CD14-positive monocyte (primary cell): ENCODE measurements at regions not wholly inside any gene's neighbourhood (a gene's known extent, or its start where the extent isn't known, plus 50 kb on each side); places are given as distances from the start of the nearest gene placed in this dataset.

ENCODE experiments used
- DNase-seq, 3 donors: peaks; one replicate each; pipeline ENCODE4 v3.0.0-alpha.2; 2011 to 2022
- H2AFZ ChIP-seq: 2 replicates; pipeline ENCODE4 v1.6.0; 2012; ENCODE audit warnings: mild to moderate bottlenecking, low read depth, low read length, inconsistent platforms; ENCODE audit not compliant: insufficient read depth, poor library complexity, severe bottlenecking
- H3K27ac ChIP-seq, 2 donors: 1 replicate in 1 of 2; 2 replicates in 1 of 2; pipeline ENCODE4 v1.5.1; 2012 to 2013; ENCODE audit warnings: low read length in 2 of 2, control low read depth in 1 of 2, inconsistent platforms in 1 of 2, low read depth in 1 of 2, mild to moderate bottlenecking in 1 of 2
- H3K27me3 ChIP-seq, 2 donors: one replicate each; pipeline versions ENCODE4 v1.6.0 to v1.6.1; 2011 to 2013; ENCODE audit warnings: low read length in 2 of 2; ENCODE audit not compliant: control insufficient read depth in 2 of 2, insufficient read depth in 2 of 2
- H3K36me3 ChIP-seq, 2 donors: replicated peaks in 1 of 2; 1 replicate in 1 of 2; 2 replicates in 1 of 2; pipeline versions ENCODE4 v1.5.1 to v1.6.1; 2012 to 2013; ENCODE audit warnings: low read length in 2 of 2, control low read depth in 1 of 2, inconsistent platforms in 1 of 2, mild to moderate bottlenecking in 1 of 2; ENCODE audit not compliant: insufficient read depth in 2 of 2, control insufficient read depth in 1 of 2
- H3K4me1 ChIP-seq, 2 donors: 1 replicate in 1 of 2; 2 replicates in 1 of 2; pipeline versions ENCODE4 v1.5.1 to v1.6.1; 2012 to 2013; ENCODE audit warnings: low read length in 2 of 2, control low read depth in 1 of 2, inconsistent platforms in 1 of 2, mild to moderate bottlenecking in 1 of 2, moderate library complexity in 1 of 2; ENCODE audit not compliant: insufficient read depth in 2 of 2, control insufficient read depth in 1 of 2
- H3K4me2 ChIP-seq: replicated peaks from 2 replicates; pipeline ENCODE3; 2012; ENCODE audit warnings: low read length, moderate library complexity, mild to moderate bottlenecking; ENCODE audit not compliant: poor library complexity, severe bottlenecking; ENCODE audit errors: extremely low read depth
- H3K4me3 ChIP-seq, 3 experiments: fragments of 200-600 bp in 1 of 3; sonication (generic) in 1 of 3; replicated peaks in 1 of 3; 1 replicate in 2 of 3; 2 replicates in 1 of 3; pipeline ENCODE4 v1.5.1; 2011 to 2013; ENCODE audit warnings: low read length in 3 of 3, mild to moderate bottlenecking in 3 of 3, control low read depth in 2 of 3, low read depth in 2 of 3, inconsistent platforms in 1 of 3, moderate library complexity in 1 of 3
- H3K79me2 ChIP-seq: 2 replicates; pipeline ENCODE4 v1.6.0; 2012; ENCODE audit warnings: mild to moderate bottlenecking, control low read depth, inconsistent platforms, low read length, moderate library complexity; ENCODE audit not compliant: insufficient read depth
- H3K9ac ChIP-seq: 2 replicates; pipeline ENCODE4 v1.6.0; 2017; ENCODE audit warnings: low read length, mild to moderate bottlenecking; ENCODE audit not compliant: insufficient read depth, poor library complexity, severe bottlenecking
- H3K9me3 ChIP-seq, 2 donors: replicated peaks in 1 of 2; 1 replicate in 1 of 2; 2 replicates in 1 of 2; pipeline versions ENCODE4 v1.5.1 to v1.6.1; 2012 to 2013; ENCODE audit warnings: low read length in 2 of 2, control low read depth in 1 of 2; ENCODE audit not compliant: control insufficient read depth in 1 of 2, insufficient read depth in 1 of 2
- H4K20me1 ChIP-seq: 2 replicates; pipeline ENCODE4 v1.6.0; 2012; ENCODE audit warnings: mild to moderate bottlenecking, low read length, control low read depth, moderate library complexity; ENCODE audit not compliant: insufficient read depth
- H3K27ac Mint-ChIP-seq, 7 donors: one replicate each; pipeline ENCODE4 v1.8.0; 2020; ENCODE audit warnings: mild to moderate bottlenecking in 7 of 7, mixed read lengths in 7 of 7, moderate library complexity in 6 of 7, inconsistent platforms in 2 of 7
- H3K27me3 Mint-ChIP-seq, 3 donors: one replicate each; pipeline ENCODE4 v1.8.0; 2021 to 2022; ENCODE audit warnings: low read depth in 3 of 3, mild to moderate bottlenecking in 3 of 3, mixed read lengths in 3 of 3, moderate library complexity in 3 of 3, inconsistent platforms in 1 of 3
- H3K36me3 Mint-ChIP-seq, 2 donors: one replicate each; pipeline ENCODE4 v1.8.0; 2020; ENCODE audit warnings: mixed read lengths in 2 of 2, inconsistent platforms in 1 of 2, mild to moderate bottlenecking in 1 of 2
- H3K4me1 Mint-ChIP-seq: one replicate; pipeline ENCODE4 v1.8.0; 2020; ENCODE audit warnings: mild to moderate bottlenecking, mixed read lengths
- H3K4me3 Mint-ChIP-seq, 2 donors: one replicate each; pipeline ENCODE4 v1.8.0; 2020; ENCODE audit warnings: mild to moderate bottlenecking in 2 of 2, mixed read lengths in 2 of 2, moderate library complexity in 1 of 2
- H3K9me3 Mint-ChIP-seq, 7 donors: one replicate each; pipeline ENCODE4 v1.8.0; 2020 to 2022; ENCODE audit warnings: mixed read lengths in 7 of 7, mild to moderate bottlenecking in 6 of 7, moderate library complexity in 6 of 7, inconsistent platforms in 2 of 7
- WGBS: methylation state at CpG from one replicate; pipeline ENCODE4 v1.1.5; 2013; ENCODE audit warnings: missing lambda C conversion rate; ENCODE audit not compliant: insufficient coverage; 5-methylcytosine and 5-hydroxymethylcytosine counted together
- intact Hi-C, 2 donors: fragments of 100-400 bp; cut with micrococcal nuclease; formaldehyde crosslinking; loops; one replicate each; pipeline versions ENCODE4 v1.15.0 to v1.15.1; 2023
- TF ChIP-seq, protein P1 (sequence below): fragments of 200-600 bp; IDR thresholded peaks from one replicate; pipeline ENCODE4 v1.8.0; 2022; ENCODE audit warnings: antibody characterized with exemption, mild to moderate bottlenecking

- Histone ChIP-seq H3K27ac (no peak overlapping the region), H3K79me2 (no peaks in the 10 kb centered on the region), H3K36me3 (no peaks in the 10 kb centered on the region), H3K4me1 (no peaks in the 10 kb centered on the region), H3K9me3 (no peaks in the 10 kb centered on the region), H3K9ac (no peak overlapping the region), H4K20me1 (no peaks in the 10 kb centered on the region), H2AFZ (no peak overlapping the region), H3K27me3 (no peaks in the 10 kb centered on the region), H3K4me2 (no peak overlapping the region), H3K4me3 (no peak overlapping the region)
- intact Hi-C loops, result no loop called here
- Mint-ChIP-seq H3K9me3 (peaks cover 0 to 7% (median 2%) of the 10 kb centered on the region in 7 donors), H3K27ac (no peak overlapping the region), H3K4me1 (no peaks in the 10 kb centered on the region), H3K27me3 (peaks cover 0 to 2% (median 2%) of the 10 kb centered on the region in 3 donors), H3K4me3 (no peak overlapping the region), H3K36me3 (no peaks in the 10 kb centered on the region)
- no CpG with 5 or more reads among the region's 2 CpGs for WGBS
- TF ChIP-seq, protein P1, sequence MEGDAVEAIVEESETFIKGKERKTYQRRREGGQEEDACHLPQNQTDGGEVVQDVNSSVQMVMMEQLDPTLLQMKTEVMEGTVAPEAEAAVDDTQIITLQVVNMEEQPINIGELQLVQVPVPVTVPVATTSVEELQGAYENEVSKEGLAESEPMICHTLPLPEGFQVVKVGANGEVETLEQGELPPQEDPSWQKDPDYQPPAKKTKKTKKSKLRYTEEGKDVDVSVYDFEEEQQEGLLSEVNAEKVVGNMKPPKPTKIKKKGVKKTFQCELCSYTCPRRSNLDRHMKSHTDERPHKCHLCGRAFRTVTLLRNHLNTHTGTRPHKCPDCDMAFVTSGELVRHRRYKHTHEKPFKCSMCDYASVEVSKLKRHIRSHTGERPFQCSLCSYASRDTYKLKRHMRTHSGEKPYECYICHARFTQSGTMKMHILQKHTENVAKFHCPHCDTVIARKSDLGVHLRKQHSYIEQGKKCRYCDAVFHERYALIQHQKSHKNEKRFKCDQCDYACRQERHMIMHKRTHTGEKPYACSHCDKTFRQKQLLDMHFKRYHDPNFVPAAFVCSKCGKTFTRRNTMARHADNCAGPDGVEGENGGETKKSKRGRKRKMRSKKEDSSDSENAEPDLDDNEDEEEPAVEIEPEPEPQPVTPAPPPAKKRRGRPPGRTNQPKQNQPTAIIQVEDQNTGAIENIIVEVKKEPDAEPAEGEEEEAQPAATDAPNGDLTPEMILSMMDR, result no peak
- DNase-seq, result no peak
Observed at GRCh38 chr6:133623621-133624020, 265.3 kb upstream of the TCF21 start.

DNA sequence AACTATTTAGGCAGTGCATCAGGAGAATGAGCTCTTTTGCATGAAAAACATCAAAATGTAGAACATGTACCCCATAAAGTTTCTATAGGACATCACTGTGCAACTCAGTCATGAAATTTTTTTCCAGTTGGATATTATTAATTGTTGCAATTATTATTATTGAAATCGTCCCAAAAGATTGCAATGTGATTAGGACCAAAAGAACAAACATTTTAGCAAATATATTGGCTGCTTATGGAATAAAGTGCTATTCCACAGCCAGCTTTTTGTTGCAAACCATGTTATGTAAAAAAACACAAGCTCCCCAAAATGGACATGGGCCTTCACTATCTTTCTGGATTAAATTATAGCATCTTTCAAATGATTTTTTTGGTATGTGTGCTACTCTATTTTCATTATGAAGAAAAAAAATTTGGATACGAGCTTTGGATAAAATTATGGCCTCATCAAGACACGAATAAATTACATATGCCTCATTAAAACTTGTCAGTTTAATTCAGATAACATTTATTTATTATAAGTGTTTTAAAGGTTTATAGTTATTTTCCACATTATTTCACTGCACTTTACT is 262.7 kb upstream of the TCF21 start:
- WGBS, result no CpG with 5 or more reads among the region's 3 CpGs
- Mint-ChIP-seq H3K27me3 (peaks cover 0 to 2% (median 1%) of the 10 kb centered on the region in 3 donors), H3K36me3 (no peaks in the 10 kb centered on the region), H3K4me1 (no peaks in the 10 kb centered on the region), H3K27ac (no peak overlapping the region), H3K4me3 (no peak overlapping the region), H3K9me3 (no peaks in the 10 kb centered on the region)
- TF ChIP-seq, protein P1, result no peak
- Histone ChIP-seq H3K27me3 (no peaks in the 10 kb centered on the region), H3K79me2 (no peaks in the 10 kb centered on the region), H3K4me2 (no peak overlapping the region), H3K9ac (no peak overlapping the region), H3K4me1 (no peaks in the 10 kb centered on the region), H3K4me3 (no peak overlapping the region), H3K36me3 (no peaks in the 10 kb centered on the region), H3K9me3 (no peaks in the 10 kb centered on the region), H4K20me1 (no peaks in the 10 kb centered on the region), H2AFZ (no peak overlapping the region), H3K27ac (no peak overlapping the region)
- no peak for DNase-seq
- intact Hi-C loops, result no loop called here
